GM21723 (cell line): ENCODE measurements at regions not wholly inside any gene's neighbourhood (a gene's known extent, or its start where the extent isn't known, plus 50 kb on each side); places are given as distances from the start of the nearest gene placed in this dataset.

Source experiments
- ATAC-seq: cut with Tn5 transposase; IDR thresholded peaks from one replicate; pipeline ENCODE4 v1.9.1; 2021; ENCODE audit warnings: mild to moderate bottlenecking, moderate library complexity; ENCODE audit not compliant: unreplicated experiment

GRCh38 chr12:45585522-45586230 lies 143.8 kb upstream of the ARID2 start:
- ATAC-seq = no peak

DNA sequence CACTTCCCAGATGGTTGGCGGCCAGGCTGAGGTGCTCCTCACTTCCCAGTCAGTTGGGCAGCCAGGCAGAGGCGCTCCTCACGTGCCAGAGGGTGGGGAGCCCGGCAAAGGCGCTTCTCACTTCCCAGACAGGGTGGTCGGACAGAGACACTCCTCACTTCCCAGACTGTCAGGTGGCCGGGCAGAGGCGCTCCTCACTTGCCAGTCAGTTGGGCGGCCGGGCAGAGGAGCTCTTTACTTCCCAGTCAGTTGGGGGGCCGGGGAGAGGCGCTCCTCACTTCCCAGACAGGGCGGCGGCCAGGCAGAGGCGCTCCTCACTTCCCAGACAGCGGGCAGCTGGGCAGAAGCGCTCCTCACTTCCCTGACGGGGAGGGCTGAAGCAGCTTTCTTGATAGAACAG lies 143.0 kb upstream of the ARID2 start:
- no peak for ATAC-seq

DNA sequence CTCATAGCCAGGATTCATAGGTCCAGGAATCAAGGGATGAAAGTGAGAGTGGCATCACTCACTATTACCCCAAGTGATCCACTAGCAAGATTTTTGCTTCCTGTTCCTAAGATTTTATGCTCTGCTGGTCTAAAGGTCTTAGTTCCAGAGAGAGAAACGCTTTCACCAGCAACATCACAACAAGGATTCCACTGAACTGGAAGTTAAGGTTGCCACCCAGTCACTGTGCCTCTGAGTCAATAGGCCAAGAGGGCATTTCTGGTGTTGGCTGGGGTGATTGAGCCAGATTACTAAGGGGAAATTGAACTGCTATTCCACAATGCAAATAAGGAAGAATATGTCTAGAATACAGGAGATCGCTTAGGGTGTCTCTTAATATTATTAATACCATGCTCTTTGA lies 142.5 kb upstream of the ARID2 start:
- ATAC-seq = no peak

GRCh38 chr12:45587877-45588533 lies 141.5 kb upstream of the ARID2 start:
- ATAC-seq = no peak

GRCh38 chr12:45590646-45591045 lies 138.9 kb upstream of the ARID2 start:
- ATAC-seq = no peak

- ATAC-seq = no peak
Measured at GRCh38 chr12:45591635-45592034, 137.9 kb upstream of the ARID2 start.

GRCh38 chr12:45596366-45596765 lies 133.1 kb upstream of the ARID2 start:
- ATAC-seq = no peak

DNA sequence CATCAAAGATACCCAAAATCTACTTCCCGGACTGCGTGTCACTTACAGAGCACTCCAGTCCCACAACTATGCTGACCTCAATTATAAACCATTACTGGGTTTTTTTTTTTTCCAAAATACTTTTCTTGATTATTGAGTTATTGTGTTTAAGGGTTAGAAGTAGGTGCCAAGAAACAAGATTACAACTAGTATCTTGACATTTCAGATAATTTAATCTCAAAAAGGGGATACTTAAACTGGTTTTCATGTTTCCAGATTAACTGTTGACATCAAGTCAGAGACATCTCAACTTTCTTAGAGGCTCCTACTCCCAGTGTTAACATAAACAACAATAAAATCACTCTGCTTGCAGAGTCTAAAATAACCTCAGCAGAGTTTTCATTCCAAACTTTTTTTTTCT lies 131.2 kb upstream of the ARID2 start:
- ATAC-seq = no peak

GRCh38 chr12:45598761-45599160 lies 130.7 kb upstream of the ARID2 start:
- no peak for ATAC-seq

DNA sequence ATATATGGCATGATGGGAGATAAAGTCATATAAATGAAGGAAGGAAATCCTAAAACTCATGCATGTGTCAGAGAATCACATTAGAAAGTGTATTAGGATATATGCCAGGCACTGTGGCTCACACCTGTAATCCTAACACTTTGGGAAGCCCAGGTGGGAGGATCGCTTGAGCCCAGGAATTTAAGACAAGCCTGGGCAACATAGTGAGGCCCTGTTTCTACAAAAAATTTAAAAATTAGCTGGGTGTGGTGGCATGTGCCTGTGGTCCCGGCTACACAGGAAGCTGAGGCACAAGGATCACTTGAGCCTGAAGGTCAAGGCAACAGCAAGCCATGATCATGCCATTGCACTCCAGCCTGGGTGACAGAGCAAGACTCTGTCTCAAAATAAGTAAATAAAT lies 130.3 kb upstream of the ARID2 start:
- ATAC-seq = no peak

DNA sequence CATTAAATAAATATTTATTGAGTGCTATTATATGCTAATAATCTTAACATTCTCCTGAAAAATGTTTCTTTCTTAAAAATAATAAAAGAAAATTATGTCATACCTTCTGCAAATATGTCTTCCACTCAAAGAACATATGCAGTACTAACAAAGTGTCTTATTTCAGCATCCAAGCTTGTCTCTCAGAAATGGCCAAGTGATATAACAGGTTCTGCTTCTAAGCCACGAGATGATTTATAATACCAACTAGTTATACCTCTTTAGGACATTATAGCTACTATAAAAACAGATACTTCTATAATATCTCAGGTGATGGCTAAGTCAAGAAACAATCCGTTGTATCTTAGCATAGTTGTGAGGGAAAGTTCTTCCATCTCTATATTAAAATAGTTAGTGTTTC lies 128.1 kb upstream of the ARID2 start:
- no peak for ATAC-seq

DNA sequence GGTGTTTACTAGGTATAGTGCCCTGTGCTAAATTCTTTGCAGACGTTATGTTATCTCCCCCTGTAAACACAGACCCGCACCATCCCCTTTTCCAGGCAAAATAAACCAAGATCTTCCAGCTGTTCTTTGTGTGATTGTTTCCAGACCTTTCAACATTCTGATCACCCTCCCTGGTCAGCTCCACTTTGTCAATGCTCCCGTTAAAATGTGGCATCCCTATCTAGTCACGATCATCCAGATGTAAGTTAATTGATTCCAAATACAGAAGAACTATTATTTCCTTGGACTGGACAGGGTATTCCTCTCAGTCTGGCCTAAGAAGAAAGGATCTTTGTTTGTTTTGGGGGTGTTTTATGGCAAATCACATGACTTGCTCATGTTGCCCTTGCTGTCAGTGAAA lies 127.6 kb upstream of the ARID2 start:
- ATAC-seq = no peak

DNA sequence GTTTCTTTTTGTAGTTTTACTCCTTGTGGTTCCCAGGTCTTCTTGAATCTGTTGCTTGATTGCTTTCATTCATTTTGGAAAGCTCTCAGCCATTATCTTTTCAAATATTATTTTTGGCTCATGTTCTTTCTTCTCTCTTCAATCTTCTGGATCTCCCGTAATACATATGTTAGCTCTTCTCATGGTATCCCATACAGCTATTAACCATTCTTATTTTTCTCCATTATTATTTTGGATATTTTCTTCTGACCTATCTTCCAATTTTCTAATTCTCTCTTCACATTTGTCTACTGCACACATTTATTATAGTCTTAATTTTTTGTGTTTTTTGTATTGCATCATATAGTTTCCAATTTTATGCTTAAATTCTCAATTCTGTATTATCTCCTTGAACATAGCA lies 123.9 kb upstream of the ARID2 start:
- ATAC-seq = no peak

DNA sequence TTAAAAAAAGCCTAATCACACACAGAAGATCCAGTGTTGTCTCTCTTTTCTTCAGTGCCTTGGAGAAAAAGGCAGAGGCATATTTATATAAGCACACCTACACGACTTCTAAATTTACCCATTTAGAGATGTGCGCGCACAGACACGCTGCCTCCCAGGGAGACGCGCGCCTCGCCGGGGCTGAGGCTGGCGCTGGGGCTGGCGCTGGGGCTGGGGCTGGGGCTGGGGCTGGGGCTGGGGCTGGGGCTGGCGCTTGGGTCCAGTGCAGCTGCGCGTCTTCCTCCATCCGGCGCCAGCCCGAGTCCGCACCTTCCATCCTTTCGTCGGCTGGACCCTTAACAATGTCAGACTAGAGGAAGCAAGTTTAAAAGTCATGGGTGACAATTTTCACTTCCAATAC lies 118.4 kb upstream of the ARID2 start:
- no peak for ATAC-seq

GRCh38 chr12:45611495-45611894 lies 118.0 kb upstream of the ARID2 start:
- ATAC-seq = no peak

GRCh38 chr12:45612044-45612794 lies 117.3 kb upstream of the ARID2 start:
- ATAC-seq = no peak

DNA sequence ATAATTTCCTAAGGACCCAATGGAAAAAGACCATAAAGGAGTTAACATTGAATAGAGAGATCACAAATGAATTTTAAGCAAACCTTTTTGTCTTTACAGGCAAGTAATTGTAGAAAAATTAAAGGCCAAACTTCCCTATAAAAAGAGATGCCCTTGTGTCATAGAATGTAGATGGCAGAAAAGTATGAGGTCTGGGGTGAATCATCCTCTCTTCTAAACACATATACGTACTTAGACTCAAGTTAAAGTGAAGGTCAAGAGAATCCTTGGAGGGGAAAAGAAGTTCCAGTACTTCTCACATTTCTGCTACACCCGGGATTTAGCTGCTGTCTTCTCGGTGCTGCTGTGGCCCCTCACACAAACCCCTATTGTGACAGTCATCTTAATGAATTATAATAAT lies 116.2 kb upstream of the ARID2 start:
- no peak for ATAC-seq

DNA sequence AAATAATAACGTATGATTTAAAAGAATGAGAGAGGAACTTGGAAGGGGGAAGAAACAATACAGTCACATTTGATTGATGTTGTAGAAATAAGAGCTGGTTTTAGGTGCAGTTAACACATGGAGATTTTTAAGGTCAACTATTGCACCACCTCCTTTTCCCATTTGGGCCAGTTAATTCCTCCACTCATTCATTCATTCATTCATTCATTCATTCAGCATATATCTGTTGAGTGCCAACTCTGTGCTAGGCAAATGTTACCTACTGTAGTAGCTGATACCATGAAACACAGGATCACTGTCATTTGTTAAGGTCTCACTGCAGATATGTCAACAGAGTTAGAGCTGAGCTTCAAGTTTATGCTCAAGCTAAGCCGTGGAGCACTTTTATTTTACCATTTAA lies 115.7 kb upstream of the ARID2 start:
- ATAC-seq = no peak

DNA sequence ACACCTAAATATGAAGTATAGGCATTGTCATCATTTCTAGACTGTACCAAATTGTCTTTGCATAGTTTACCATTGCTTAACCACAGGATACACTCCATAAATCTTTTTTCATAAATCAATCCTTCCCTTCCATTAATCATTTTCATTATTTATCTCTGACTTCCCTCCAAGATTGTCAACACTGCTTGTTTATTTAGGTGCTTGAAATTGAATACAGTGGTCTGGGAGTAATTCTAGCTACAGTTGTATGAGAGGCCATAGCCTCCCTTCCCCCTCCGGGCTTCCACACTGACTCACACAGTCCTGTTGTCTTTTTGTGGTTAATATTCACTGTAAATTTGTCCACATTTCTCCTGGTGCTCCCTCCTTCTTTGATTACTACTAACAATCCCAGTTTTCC lies 114.2 kb upstream of the ARID2 start:
- no peak for ATAC-seq

- no peak for ATAC-seq
Measured at GRCh38 chr12:45619736-45620135, 109.8 kb upstream of the ARID2 start.

DNA sequence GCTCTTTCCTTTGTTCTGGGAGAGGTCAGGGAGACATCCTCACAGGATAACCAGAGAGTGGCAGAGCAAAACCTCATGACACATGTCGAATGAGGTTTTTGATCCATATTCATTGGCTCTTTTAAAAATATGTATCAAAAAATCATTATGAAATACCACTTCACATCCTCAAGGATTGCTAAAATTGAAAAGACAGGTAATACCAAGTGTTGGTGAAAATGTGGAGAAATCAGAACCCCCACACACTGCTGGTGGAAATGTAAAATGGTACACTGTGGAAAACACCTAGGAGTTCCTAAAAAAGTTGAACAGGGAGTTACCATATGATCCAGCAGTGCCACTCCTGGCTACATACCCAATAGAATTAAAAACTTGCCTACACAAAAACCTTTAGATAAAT lies 107.8 kb upstream of the ARID2 start:
- no peak for ATAC-seq
